Glomerular endothelial cell (primary cell): ENCODE measurements at regions not wholly inside any gene's neighbourhood (a gene's known extent, or its start where the extent isn't known, plus 50 kb on each side); places are given as distances from the start of the nearest gene placed in this dataset.

ENCODE experiments used
- DNase-seq: peaks from one replicate; pipeline ENCODE4 v3.0.0-alpha.2; 2011; ENCODE audit warnings: low read depth, low spot score; ENCODE audit errors: extremely low read depth

GRCh38 chr9:2351324-2351723, 270.3 kb upstream of the VLDLR start:
- no peak for DNase-seq

GRCh38 chr9:2354216-2354615, 267.4 kb upstream of the VLDLR start:
- DNase-seq = no peak

- DNase-seq = no peak
Observed at GRCh38 chr9:2354856-2355696, 266.5 kb upstream of the VLDLR start.

- no peak for DNase-seq
Observed at GRCh38 chr9:2355697-2355983, 265.9 kb upstream of the VLDLR start.

- no peak for DNase-seq
Observed at GRCh38 chr9:2356041-2356790, 265.4 kb upstream of the VLDLR start.

GRCh38 chr9:2359891-2360471, 261.6 kb upstream of the VLDLR start:
- DNase-seq = no peak

GRCh38 chr9:2362150-2362549, 259.4 kb upstream of the VLDLR start:
- DNase-seq = no peak

GRCh38 chr9:2363138-2363745, 258.3 kb upstream of the VLDLR start:
- no peak for DNase-seq

- no peak for DNase-seq
Observed at GRCh38 chr9:2363781-2364180, 257.8 kb upstream of the VLDLR start.

- no peak for DNase-seq
Observed at GRCh38 chr9:2367970-2368369, 253.6 kb upstream of the VLDLR start.

GRCh38 chr9:2373648-2374047, 247.9 kb upstream of the VLDLR start:
- DNase-seq = no peak

GRCh38 chr9:2375114-2375513, 246.5 kb upstream of the VLDLR start:
- no peak for DNase-seq

- DNase-seq = no peak
Observed at GRCh38 chr9:2377117-2377516, 244.5 kb upstream of the VLDLR start.

GRCh38 chr9:2377834-2378233, 243.8 kb upstream of the VLDLR start:
- DNase-seq = no peak

GRCh38 chr9:2378266-2378665, 243.3 kb upstream of the VLDLR start:
- no peak for DNase-seq

GRCh38 chr9:2378816-2379215, 242.8 kb upstream of the VLDLR start:
- DNase-seq = no peak

GRCh38 chr9:2384741-2385140, 236.8 kb upstream of the VLDLR start:
- DNase-seq = no peak

GRCh38 chr9:2385746-2386145, 235.8 kb upstream of the VLDLR start:
- no peak for DNase-seq

- no peak for DNase-seq
Observed at GRCh38 chr9:2386566-2386965, 235.0 kb upstream of the VLDLR start.

GRCh38 chr9:2387166-2387565, 234.4 kb upstream of the VLDLR start:
- no peak for DNase-seq

- no peak for DNase-seq
Observed at GRCh38 chr9:2389404-2389803, 232.2 kb upstream of the VLDLR start.

GRCh38 chr9:2390028-2390427, 231.6 kb upstream of the VLDLR start:
- DNase-seq = no peak
